ENCODE measurements at regions not wholly inside any gene's neighbourhood (a gene's known extent, or its start where the extent isn't known, plus 50 kb on each side); places are given as distances from the start of the nearest gene placed in this dataset.

- Histone ChIP-seq H3K27ac (replicated peaks) (no peak overlapping the region), H3K27me3 (ENCODE audit: insufficient read depth, poor library complexity, severe bottlenecking) (no peaks in the 10 kb centered on the region), H3K4me3 (replicated peaks; ENCODE audit: insufficient read depth, low read length) (no peak overlapping the region)
- no peak for DNase-seq (ENCODE audit: low read depth in 1 of 2, low spot score in 1 of 2)
- TF ChIP-seq POLR2AphosphoS5 (IDR thresholded peaks at IDR 0.05; ENCODE audit: low read depth) (no peak), GABPA (IDR thresholded peaks at IDR 0.05; ENCODE audit: low read depth) (no peak), REST (IDR thresholded peaks at IDR 0.05; ENCODE audit: insufficient replicate concordance, low read depth) (no peak), SPI1 (IDR thresholded peaks at IDR 0.05; ENCODE audit: borderline replicate concordance, low read depth) (no peak), CTCF (IDR thresholded peaks at IDR 0.05; ENCODE audit: insufficient read depth, low read length) (no peak)
These were observed 131.0 kb upstream of the ESR1 start for GRCh38 chr6:151676460-151676945.

- TF ChIP-seq REST (IDR thresholded peaks at IDR 0.05; ENCODE audit: insufficient replicate concordance, low read depth): no peak
- TF ChIP-seq POLR2AphosphoS5 (IDR thresholded peaks at IDR 0.05; ENCODE audit: low read depth): no peak
- no peak for TF ChIP-seq GABPA (IDR thresholded peaks at IDR 0.05; ENCODE audit: low read depth)
- TF ChIP-seq SPI1 (IDR thresholded peaks at IDR 0.05; ENCODE audit: borderline replicate concordance, low read depth): no peak
- TF ChIP-seq CTCF (IDR thresholded peaks at IDR 0.05; ENCODE audit: insufficient read depth, low read length): no peak
- Histone ChIP-seq H3K27me3 (ENCODE audit: insufficient read depth, poor library complexity, severe bottlenecking) (no peaks in the 10 kb centered on the region), H3K4me3 (replicated peaks; ENCODE audit: insufficient read depth, low read length) (no peak overlapping the region), H3K27ac (replicated peaks) (no peak overlapping the region)
- no peak for DNase-seq (ENCODE audit: low read depth in 1 of 2, low spot score in 1 of 2)
These were observed 130.1 kb upstream of the ESR1 start for GRCh38 chr6:151677404-151677803.

GRCh38 chr6:151679081-151679480 is 128.4 kb upstream of the ESR1 start:
- no peak overlapping the region for H3K4me3 ChIP-seq (replicated peaks; ENCODE audit: insufficient read depth, low read length)
- TF ChIP-seq GABPA (IDR thresholded peaks at IDR 0.05; ENCODE audit: low read depth) (no peak), POLR2AphosphoS5 (IDR thresholded peaks at IDR 0.05; ENCODE audit: low read depth) (no peak), SPI1 (IDR thresholded peaks at IDR 0.05; ENCODE audit: borderline replicate concordance, low read depth) (no peak), REST (IDR thresholded peaks at IDR 0.05; ENCODE audit: insufficient replicate concordance, low read depth) (no peak), CTCF (IDR thresholded peaks at IDR 0.05; ENCODE audit: insufficient read depth, low read length) (no peak)
- DNase-seq (ENCODE audit: low read depth in 1 of 2, low spot score in 1 of 2): no peak
- no peak overlapping the region for H3K27ac ChIP-seq (replicated peaks)
- H3K27me3 ChIP-seq (ENCODE audit: insufficient read depth, poor library complexity, severe bottlenecking): no peaks in the 10 kb centered on the region
